Fibroblast of lung (primary cell): ENCODE measurements at regions not wholly inside any gene's neighbourhood (a gene's known extent, or its start where the extent isn't known, plus 50 kb on each side); places are given as distances from the start of the nearest gene placed in this dataset.

ENCODE experiments used
- DNase-seq, 2 donors: peaks; one replicate each; pipeline versions ENCODE4 v3.0.0 to v3.0.0-alpha.2; 2010; ENCODE audit warnings: low read depth in 2 of 2
- H2AFZ ChIP-seq: 2 replicates; pipeline ENCODE4 v1.5.1; 2012; ENCODE audit warnings: low read length, control low read depth, inconsistent platforms
- H3K27ac ChIP-seq: 2 replicates; pipeline ENCODE4 v1.5.1; 2011; ENCODE audit warnings: low read length, control low read depth; ENCODE audit not compliant: insufficient read depth
- H3K27me3 ChIP-seq: 2 replicates; pipeline ENCODE4 v1.5.1; 2011; ENCODE audit warnings: mild to moderate bottlenecking, low read length; ENCODE audit not compliant: control insufficient read depth, insufficient read depth
- H3K36me3 ChIP-seq: 2 replicates; pipeline ENCODE4 v1.5.1; 2011; ENCODE audit warnings: low read length; ENCODE audit not compliant: control insufficient read depth, insufficient read depth
- H3K4me1 ChIP-seq: 2 replicates; pipeline ENCODE4 v1.5.1; 2011; ENCODE audit warnings: low read length; ENCODE audit not compliant: control insufficient read depth, insufficient read depth; ENCODE audit errors: extremely low read depth
- H3K4me2 ChIP-seq: 2 replicates; pipeline ENCODE4 v1.5.1; 2011; ENCODE audit warnings: low read length, control low read depth; ENCODE audit not compliant: insufficient read depth; ENCODE audit errors: extremely low read depth
- H3K4me3 ChIP-seq, 4 experiments: fragments of 200-600 bp in 1 of 4; sonication (generic) in 1 of 4; replicated peaks in 1 of 4; 2 replicates each; pipeline ENCODE4 v1.5.1; 2011 to 2016; ENCODE audit warnings: low read length in 4 of 4, low read depth in 3 of 4, mild to moderate bottlenecking in 3 of 4, control low read depth in 2 of 4, inconsistent platforms in 1 of 4, mixed read lengths in 1 of 4; ENCODE audit not compliant: insufficient read depth in 1 of 4; ENCODE audit errors: control extremely low read depth in 1 of 4
- H3K79me2 ChIP-seq: 2 replicates; pipeline ENCODE4 v1.5.1; 2012; ENCODE audit warnings: mild to moderate bottlenecking, low read length, inconsistent platforms; ENCODE audit not compliant: control insufficient read depth, insufficient read depth
- H3K9ac ChIP-seq: 2 replicates; pipeline ENCODE4 v1.5.1; 2011; ENCODE audit warnings: mild to moderate bottlenecking, low read length, control low read depth; ENCODE audit not compliant: insufficient read depth
- H3K9me3 ChIP-seq: 2 replicates; pipeline ENCODE4 v1.5.1; 2012; ENCODE audit warnings: low read depth, low read length; ENCODE audit not compliant: control insufficient read depth, insufficient read depth
- H4K20me1 ChIP-seq: 2 replicates; pipeline ENCODE4 v1.5.1; 2011; ENCODE audit warnings: low read length; ENCODE audit not compliant: control insufficient read depth, insufficient read depth; ENCODE audit errors: extremely low read depth
- CTCF ChIP-seq, 2 donors: IDR thresholded peaks in 1 of 2; conservative IDR thresholded peaks in 1 of 2; 1 replicate in 1 of 2; 2 replicates in 1 of 2; pipeline ENCODE4 v1.5.1; 2011 to 2012; ENCODE audit warnings: low read length in 2 of 2, control low read depth in 1 of 2, inconsistent platforms in 1 of 2, low read depth in 1 of 2, mild to moderate bottlenecking in 1 of 2
- EZH2 ChIP-seq: IDR thresholded peaks from 2 replicates; pipeline ENCODE4 v1.5.1; 2012; ENCODE audit warnings: low read length, control low read depth, mild to moderate bottlenecking; ENCODE audit errors: missing control alignments

- H3K27ac ChIP-seq: no peak overlapping the region
- no peaks in the 10 kb centered on the region for H3K4me1 ChIP-seq
- H2AFZ ChIP-seq: no peak overlapping the region
- DNase-seq: no peak
- H3K36me3 ChIP-seq: no peaks in the 10 kb centered on the region
- TF ChIP-seq CTCF (conservative IDR thresholded peaks at IDR 0.05 in 1 of 2, IDR thresholded peaks at IDR 0.05 in 1 of 2; ENCODE audit: low read depth in 1 of 2, low read length in 2 of 2) (no peak), EZH2 (no peak)
- no peaks in the 10 kb centered on the region for H3K9me3 ChIP-seq
- peaks cover 4% of the 10 kb centered on the region for H3K27me3 ChIP-seq
- H3K9ac ChIP-seq: no peak overlapping the region
- no peaks in the 10 kb centered on the region for H3K79me2 ChIP-seq
- H3K4me3 ChIP-seq: no peak overlapping the region
- H4K20me1 ChIP-seq: no peaks in the 10 kb centered on the region
- no peak overlapping the region for H3K4me2 ChIP-seq
Observed at GRCh38 chr17:27398691-27399090, 57.6 kb upstream of the KSR1 start.

- H3K36me3 ChIP-seq: no peaks in the 10 kb centered on the region
- no peak overlapping the region for H3K4me2 ChIP-seq
- H2AFZ ChIP-seq: no peak overlapping the region
- peaks cover 5% of the 10 kb centered on the region for H3K27me3 ChIP-seq
- no peak overlapping the region for H3K4me3 ChIP-seq
- DNase-seq: no peak
- H3K27ac ChIP-seq: no peak overlapping the region
- no peak overlapping the region for H3K9ac ChIP-seq
- H4K20me1 ChIP-seq: no peaks in the 10 kb centered on the region
- H3K79me2 ChIP-seq: no peaks in the 10 kb centered on the region
- no peak for TF ChIP-seq EZH2
- no peak for TF ChIP-seq CTCF (conservative IDR thresholded peaks at IDR 0.05 in 1 of 2, IDR thresholded peaks at IDR 0.05 in 1 of 2; ENCODE audit: low read depth in 1 of 2, low read length in 2 of 2)
- H3K4me1 ChIP-seq: no peaks in the 10 kb centered on the region
- no peaks in the 10 kb centered on the region for H3K9me3 ChIP-seq
Observed at GRCh38 chr17:27400991-27401390, 55.3 kb upstream of the KSR1 start.

- H3K9me3 ChIP-seq: no peaks in the 10 kb centered on the region
- no peak overlapping the region for H3K27ac ChIP-seq
- no peak for DNase-seq
- H3K79me2 ChIP-seq: no peaks in the 10 kb centered on the region
- H3K9ac ChIP-seq: no peak overlapping the region
- no peaks in the 10 kb centered on the region for H3K4me1 ChIP-seq
- no peak overlapping the region for H3K4me3 ChIP-seq
- H3K4me2 ChIP-seq: no peak overlapping the region
- TF ChIP-seq CTCF (conservative IDR thresholded peaks at IDR 0.05 in 1 of 2, IDR thresholded peaks at IDR 0.05 in 1 of 2; ENCODE audit: low read depth in 1 of 2, low read length in 2 of 2) (no peak), EZH2 (no peak)
- no peak overlapping the region for H2AFZ ChIP-seq
- H3K27me3 ChIP-seq: peaks cover 5% of the 10 kb centered on the region
- no peaks in the 10 kb centered on the region for H3K36me3 ChIP-seq
- H4K20me1 ChIP-seq: no peaks in the 10 kb centered on the region
Observed at GRCh38 chr17:27402943-27403342, 53.3 kb upstream of the KSR1 start.
